MM.1S (cell line): ENCODE measurements at regions not wholly inside any gene's neighbourhood (a gene's known extent, or its start where the extent isn't known, plus 50 kb on each side); places are given as distances from the start of the nearest gene placed in this dataset.

ENCODE experiments used
- EZH2phosphoT487 ChIP-seq: fragments of 300-600 bp; sonication (generic); IDR thresholded peaks from 2 replicates; pipeline ENCODE4 v1.6.1; 2018; ENCODE audit warnings: antibody characterized with exemption, low read length
- TF ChIP-seq, protein P1 (sequence below): fragments of 300-600 bp; sonication (generic); IDR thresholded peaks from 2 replicates; pipeline ENCODE4 v1.5.1; 2016; ENCODE audit warnings: antibody characterized with exemption, low read length, mixed read lengths

DNA sequence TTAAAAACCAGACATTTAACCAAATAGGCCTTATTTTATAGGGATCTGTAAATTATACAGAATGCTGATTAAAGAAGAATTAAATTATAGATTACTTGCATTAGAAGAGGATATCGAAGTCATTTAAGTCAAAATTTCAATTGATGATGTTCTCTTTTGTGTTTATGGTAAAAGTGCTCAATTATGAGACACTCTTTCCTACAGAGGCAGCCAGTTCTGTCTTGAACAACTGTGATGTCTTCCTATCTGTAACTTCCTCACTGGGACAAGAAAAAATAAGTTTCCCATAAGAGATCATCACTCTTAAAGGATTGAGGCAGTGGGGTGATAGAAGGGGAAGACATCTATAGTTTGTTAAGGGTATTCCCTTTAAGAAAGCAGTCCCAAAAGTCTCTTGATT is 613.5 kb downstream of the INSC start:
- TF ChIP-seq, protein P1, sequence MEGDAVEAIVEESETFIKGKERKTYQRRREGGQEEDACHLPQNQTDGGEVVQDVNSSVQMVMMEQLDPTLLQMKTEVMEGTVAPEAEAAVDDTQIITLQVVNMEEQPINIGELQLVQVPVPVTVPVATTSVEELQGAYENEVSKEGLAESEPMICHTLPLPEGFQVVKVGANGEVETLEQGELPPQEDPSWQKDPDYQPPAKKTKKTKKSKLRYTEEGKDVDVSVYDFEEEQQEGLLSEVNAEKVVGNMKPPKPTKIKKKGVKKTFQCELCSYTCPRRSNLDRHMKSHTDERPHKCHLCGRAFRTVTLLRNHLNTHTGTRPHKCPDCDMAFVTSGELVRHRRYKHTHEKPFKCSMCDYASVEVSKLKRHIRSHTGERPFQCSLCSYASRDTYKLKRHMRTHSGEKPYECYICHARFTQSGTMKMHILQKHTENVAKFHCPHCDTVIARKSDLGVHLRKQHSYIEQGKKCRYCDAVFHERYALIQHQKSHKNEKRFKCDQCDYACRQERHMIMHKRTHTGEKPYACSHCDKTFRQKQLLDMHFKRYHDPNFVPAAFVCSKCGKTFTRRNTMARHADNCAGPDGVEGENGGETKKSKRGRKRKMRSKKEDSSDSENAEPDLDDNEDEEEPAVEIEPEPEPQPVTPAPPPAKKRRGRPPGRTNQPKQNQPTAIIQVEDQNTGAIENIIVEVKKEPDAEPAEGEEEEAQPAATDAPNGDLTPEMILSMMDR: no peak
- TF ChIP-seq EZH2phosphoT487: no peak
